ENCODE measurements at regions not wholly inside any gene's neighbourhood (a gene's known extent, or its start where the extent isn't known, plus 50 kb on each side); places are given as distances from the start of the nearest gene placed in this dataset.

- no peak overlapping the region for H3K4me3 ChIP-seq
- H3K36me3 ChIP-seq: no peaks in the 10 kb centered on the region
- H3K27ac ChIP-seq: no peak overlapping the region
- H3K4me1 ChIP-seq: no peaks in the 10 kb centered on the region
- H3K27me3 ChIP-seq: no peaks in the 10 kb centered on the region
- TF ChIP-seq POLR2A (IDR thresholded peaks at IDR 0.05) (no peak), POLR2AphosphoS5 (IDR thresholded peaks at IDR 0.05) (no peak), CTCF (IDR thresholded peaks at IDR 0.05) (no peak)
- intact Hi-C loops (cut with DNase I; ENCODE audit: low total_unique reads): no loop called here
- no peaks in the 10 kb centered on the region for H3K9me3 ChIP-seq
- DNase-seq (ENCODE audit: low spot score in 2 of 2): no peak
These were observed 300.0 kb upstream of the PIK3C3 start for GRCh38 chr18:41655074-41655473.

- H3K4me3 ChIP-seq: no peak overlapping the region
- H3K27me3 ChIP-seq: no peaks in the 10 kb centered on the region
- TF ChIP-seq CTCF (IDR thresholded peaks at IDR 0.05): no peak
- TF ChIP-seq POLR2A (IDR thresholded peaks at IDR 0.05): no peak
- TF ChIP-seq POLR2AphosphoS5 (IDR thresholded peaks at IDR 0.05): no peak
- H3K4me1 ChIP-seq: no peaks in the 10 kb centered on the region
- H3K9me3 ChIP-seq: no peaks in the 10 kb centered on the region
- H3K27ac ChIP-seq: no peak overlapping the region
- no peaks in the 10 kb centered on the region for H3K36me3 ChIP-seq
- intact Hi-C loops (cut with DNase I; ENCODE audit: low total_unique reads): no loop called here
- no peak for DNase-seq (ENCODE audit: low spot score in 2 of 2)
These were observed 307.1 kb upstream of the PIK3C3 start for GRCh38 chr18:41647914-41648313.

- DNase-seq (ENCODE audit: low spot score in 2 of 2): no peak
- intact Hi-C loops (cut with DNase I; ENCODE audit: low total_unique reads): no loop called here
These were observed 308.0 kb upstream of the PIK3C3 start for GRCh38 chr18:41646915-41647620.

GRCh38 chr18:41645589-41646360, 309.3 kb upstream of the PIK3C3 start:
- intact Hi-C loops (cut with DNase I; ENCODE audit: low total_unique reads): no loop called here
- H3K9me3 ChIP-seq: no peaks in the 10 kb centered on the region
- no peak overlapping the region for H3K27ac ChIP-seq
- no peaks in the 10 kb centered on the region for H3K36me3 ChIP-seq
- no peaks in the 10 kb centered on the region for H3K27me3 ChIP-seq
- no peak overlapping the region for H3K4me3 ChIP-seq
- DNase-seq (ENCODE audit: low spot score in 2 of 2): no peak
- TF ChIP-seq CTCF (IDR thresholded peaks at IDR 0.05) (no peak), POLR2A (IDR thresholded peaks at IDR 0.05) (no peak), POLR2AphosphoS5 (IDR thresholded peaks at IDR 0.05) (no peak)
- H3K4me1 ChIP-seq: no peaks in the 10 kb centered on the region

More at GRCh38 chr18:41646915-41647620, 308.0 kb upstream of the PIK3C3 start:
- Histone ChIP-seq H3K36me3 (no peaks in the 10 kb centered on the region), H3K4me3 (no peak overlapping the region), H3K27ac (no peak overlapping the region), H3K9me3 (no peaks in the 10 kb centered on the region), H3K27me3 (no peaks in the 10 kb centered on the region), H3K4me1 (no peaks in the 10 kb centered on the region)
- TF ChIP-seq POLR2A (IDR thresholded peaks at IDR 0.05): no peak
- TF ChIP-seq POLR2AphosphoS5 (IDR thresholded peaks at IDR 0.05): no peak
- no peak for TF ChIP-seq CTCF (IDR thresholded peaks at IDR 0.05)

- H3K4me3 ChIP-seq: no peak overlapping the region
- TF ChIP-seq POLR2A (IDR thresholded peaks at IDR 0.05) (no peak), POLR2AphosphoS5 (IDR thresholded peaks at IDR 0.05) (no peak), CTCF (IDR thresholded peaks at IDR 0.05) (no peak)
- H3K9me3 ChIP-seq: no peaks in the 10 kb centered on the region
- no peak for DNase-seq (ENCODE audit: low spot score in 2 of 2)
- no peak overlapping the region for H3K27ac ChIP-seq
- H3K36me3 ChIP-seq: no peaks in the 10 kb centered on the region
- no peaks in the 10 kb centered on the region for H3K27me3 ChIP-seq
- intact Hi-C loops (cut with DNase I; ENCODE audit: low total_unique reads): no loop called here
- H3K4me1 ChIP-seq: no peaks in the 10 kb centered on the region
These were observed 310.6 kb upstream of the PIK3C3 start for GRCh38 chr18:41644466-41644865.
